Activated CD8-positive, alpha-beta T cell treated with anti-CD3 and anti-CD28 coated beads for 36 hours (primary cell): ENCODE measurements at regions not wholly inside any gene's neighbourhood (a gene's known extent, or its start where the extent isn't known, plus 50 kb on each side); places are given as distances from the start of the nearest gene placed in this dataset.

Experiments used
- ATAC-seq: fragments of 200-7000 bp; cut with Tn5 transposase; one replicate; pipeline ENCODE4 v1.10.0; 2021; ENCODE audit warnings: mild to moderate bottlenecking, moderate library complexity
- CTCF ChIA-PET: fragments of 350-600 bp; sonication (Branson Sonifier 250); formaldehyde crosslinking; loops from one replicate; lab custom pipeline; 2021; ENCODE audit warnings: antibody characterized with exemption; lab: Charles Lee
- POLR2A ChIA-PET: fragments of 350-600 bp; sonication (Branson Sonifier 250); formaldehyde crosslinking; loops from one replicate; lab custom pipeline; 2021; ENCODE audit warnings: antibody characterized with exemption; lab: Charles Lee
- DNase-seq: peaks from one replicate; pipeline ENCODE4 v3.0.0-alpha.2; 2020
- H3K27ac Mint-ChIP-seq: one replicate; pipeline ENCODE4 v1.8.0; 2021; ENCODE audit warnings: mild to moderate bottlenecking, mixed read lengths
- H3K27me3 Mint-ChIP-seq: one replicate; pipeline ENCODE4 v1.8.0; 2021; ENCODE audit warnings: mixed read lengths
- H3K36me3 Mint-ChIP-seq: one replicate; pipeline ENCODE4 v1.8.0; 2021; ENCODE audit warnings: low read depth, mixed read lengths
- H3K4me1 Mint-ChIP-seq: one replicate; pipeline ENCODE4 v1.8.0; 2021; ENCODE audit warnings: low read depth, mixed read lengths
- H3K4me3 Mint-ChIP-seq: one replicate; pipeline ENCODE4 v1.8.0; 2021; ENCODE audit warnings: mild to moderate bottlenecking, moderate library complexity, mixed read lengths
- H3K9me3 Mint-ChIP-seq: one replicate; pipeline ENCODE4 v1.8.0; 2021; ENCODE audit warnings: mixed read lengths
- intact Hi-C: fragments of 100-400 bp; cut with micrococcal nuclease; formaldehyde crosslinking; loops from one replicate; pipeline ENCODE4 v1.10.0; 2022
- TF ChIP-seq, protein P1 (sequence below): fragments of 200-600 bp; IDR thresholded peaks from one replicate; pipeline ENCODE4 v1.8.0; 2022; ENCODE audit warnings: antibody characterized with exemption, mild to moderate bottlenecking

DNA sequence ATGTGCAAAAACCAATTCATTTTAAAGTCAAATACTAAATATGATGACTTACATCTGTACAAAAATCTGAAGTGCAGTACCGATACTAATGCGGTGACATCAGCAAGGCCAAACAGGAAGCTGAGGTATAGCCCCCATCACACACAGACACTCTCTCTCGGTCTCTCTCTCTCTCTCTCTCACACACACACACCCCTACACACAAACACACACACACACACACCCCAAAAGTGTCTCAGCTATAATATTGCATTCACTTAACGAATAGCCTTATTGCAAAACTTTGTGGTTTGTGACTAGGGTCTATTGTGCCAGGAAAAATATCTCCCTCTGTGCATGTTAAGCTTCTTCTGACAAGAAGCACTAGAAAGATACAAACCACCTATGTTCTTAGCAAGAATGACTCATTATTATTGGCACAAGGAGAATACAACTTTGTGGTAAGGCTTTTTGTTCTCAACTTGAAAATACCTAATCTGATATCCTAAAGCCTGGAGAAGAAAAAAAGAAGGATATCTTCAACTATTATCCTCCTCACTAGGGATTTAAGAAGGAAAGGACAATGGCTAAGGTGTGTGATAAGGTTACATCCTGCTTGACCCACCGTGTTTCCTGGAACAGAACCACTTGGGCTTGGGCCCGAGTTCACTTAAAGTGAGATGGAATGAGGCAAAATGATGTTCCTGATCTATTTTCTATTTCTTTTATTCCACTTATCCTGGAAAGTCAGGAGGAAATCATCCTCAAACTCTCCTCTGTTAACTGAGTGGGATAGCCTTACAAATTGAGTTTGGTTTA lies 107.1 kb downstream of the NIBAN1 start:
- peak overlapping the region; percentile 94 for H3K27ac Mint-ChIP-seq
- peak; percentile 90 for ATAC-seq
- DNase-seq = peak; percentile 83
- ChIA-PET POLR2A (interaction anchor here (0.6 to 1.8 kb wide), 9 partner anchors 13 to 728 kb away, joined by 3 to 10 read pairs (median 4); partner anchors contain the start of genes EDEM3, NIBAN1, RNF2 and SWT1), CTCF (interaction anchor here (0.9 to 2.0 kb wide), 4 partner anchors 20 to 99 kb away, joined by 3 to 5 read pairs (median 4); no protein-coding TSS in a partner anchor)
- intact Hi-C loops = loop anchor here (2.0 kb wide), 2 partner anchors 16 to 24 kb away; no protein-coding TSS in a partner anchor
- H3K4me1 Mint-ChIP-seq = peaks cover 43% of the 10 kb centered on the region
- H3K36me3 Mint-ChIP-seq = peaks cover 9% of the 10 kb centered on the region
- peak overlapping the region; percentile 34 for H3K4me3 Mint-ChIP-seq
- peaks cover 2% of the 10 kb centered on the region for H3K27me3 Mint-ChIP-seq
- peaks cover 2% of the 10 kb centered on the region for H3K9me3 Mint-ChIP-seq
- TF ChIP-seq, protein P1, sequence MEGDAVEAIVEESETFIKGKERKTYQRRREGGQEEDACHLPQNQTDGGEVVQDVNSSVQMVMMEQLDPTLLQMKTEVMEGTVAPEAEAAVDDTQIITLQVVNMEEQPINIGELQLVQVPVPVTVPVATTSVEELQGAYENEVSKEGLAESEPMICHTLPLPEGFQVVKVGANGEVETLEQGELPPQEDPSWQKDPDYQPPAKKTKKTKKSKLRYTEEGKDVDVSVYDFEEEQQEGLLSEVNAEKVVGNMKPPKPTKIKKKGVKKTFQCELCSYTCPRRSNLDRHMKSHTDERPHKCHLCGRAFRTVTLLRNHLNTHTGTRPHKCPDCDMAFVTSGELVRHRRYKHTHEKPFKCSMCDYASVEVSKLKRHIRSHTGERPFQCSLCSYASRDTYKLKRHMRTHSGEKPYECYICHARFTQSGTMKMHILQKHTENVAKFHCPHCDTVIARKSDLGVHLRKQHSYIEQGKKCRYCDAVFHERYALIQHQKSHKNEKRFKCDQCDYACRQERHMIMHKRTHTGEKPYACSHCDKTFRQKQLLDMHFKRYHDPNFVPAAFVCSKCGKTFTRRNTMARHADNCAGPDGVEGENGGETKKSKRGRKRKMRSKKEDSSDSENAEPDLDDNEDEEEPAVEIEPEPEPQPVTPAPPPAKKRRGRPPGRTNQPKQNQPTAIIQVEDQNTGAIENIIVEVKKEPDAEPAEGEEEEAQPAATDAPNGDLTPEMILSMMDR = no peak

DNA sequence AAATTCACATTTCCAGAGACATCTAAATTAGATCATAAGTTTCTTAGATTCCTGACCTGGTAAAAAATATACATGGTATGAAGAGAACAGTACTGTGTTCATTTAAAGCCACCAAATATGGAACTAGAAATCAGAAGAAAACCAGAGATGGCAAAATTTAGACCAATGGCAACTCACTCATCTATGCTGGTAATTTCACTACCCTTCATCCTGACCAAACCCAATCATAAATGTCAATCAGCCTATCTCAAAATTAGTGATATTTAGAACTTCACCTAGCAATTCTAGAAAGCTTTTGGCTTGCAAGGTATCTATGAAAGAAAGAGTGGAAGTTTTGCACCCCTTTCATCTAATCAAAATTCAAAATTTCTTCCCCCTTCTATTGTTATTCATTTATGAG lies 107.7 kb downstream of the NIBAN1 start:
- Mint-ChIP-seq H3K36me3 (peaks cover 9% of the 10 kb centered on the region), H3K4me3 (peak overlapping the region; percentile 34), H3K9me3 (peaks cover 2% of the 10 kb centered on the region), H3K27ac (peak overlapping the region; percentile 94), H3K4me1 (peaks cover 43% of the 10 kb centered on the region), H3K27me3 (peaks cover 4% of the 10 kb centered on the region)
- ATAC-seq (peak; percentile 25), DNase-seq (no peak)
- CTCF ChIA-PET = interaction anchor here (1.1 to 2.0 kb wide), 3 partner anchors 21 to 99 kb away, joined by 3 to 5 read pairs (median 4); no protein-coding TSS in a partner anchor
- intact Hi-C loops = loop anchor here (2.0 kb wide), 2 partner anchors 16 to 24 kb away; no protein-coding TSS in a partner anchor
- POLR2A ChIA-PET = interaction anchor here (0.7 to 1.8 kb wide), 8 partner anchors 15 to 445 kb away, joined by 3 to 10 read pairs (median 4); partner anchors contain the start of genes EDEM3, NIBAN1, RNF2 and SWT1
- TF ChIP-seq, protein P1 = no peak

DNA sequence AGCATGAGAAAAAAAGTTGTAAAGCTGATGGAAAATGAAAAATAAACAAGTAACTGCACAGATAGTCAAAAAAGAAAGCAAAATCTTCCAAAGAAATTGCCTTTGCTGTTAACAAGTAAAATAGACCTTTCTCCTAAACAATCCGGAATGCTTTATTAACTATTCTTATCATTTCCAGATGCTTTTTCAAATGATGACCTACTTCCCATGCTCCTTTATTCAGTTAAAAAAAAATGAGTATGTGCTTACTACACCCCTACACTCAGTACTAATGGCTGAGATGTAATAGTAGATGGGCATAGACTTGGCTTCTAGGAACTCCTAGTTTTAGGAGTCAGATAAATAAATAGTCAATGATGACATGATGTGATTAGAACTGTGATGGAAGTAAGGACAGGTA lies 108.5 kb downstream of the NIBAN1 start:
- POLR2A ChIA-PET = interaction anchor here (1.2 to 1.8 kb wide), 2 partner anchors 16 to 26 kb away, joined by 4 to 10 read pairs; no protein-coding TSS in a partner anchor
- Mint-ChIP-seq H3K4me3 (peak overlapping the region; percentile 5), H3K4me1 (peaks cover 42% of the 10 kb centered on the region), H3K9me3 (peaks cover 2% of the 10 kb centered on the region), H3K27me3 (peaks cover 4% of the 10 kb centered on the region), H3K27ac (peak overlapping the region; percentile 94), H3K36me3 (peaks cover 9% of the 10 kb centered on the region)
- intact Hi-C loops = loop anchor here (2.0 kb wide), 2 partner anchors 17 to 25 kb away; no protein-coding TSS in a partner anchor
- TF ChIP-seq, protein P1 = no peak
- DNase-seq (no peak), ATAC-seq (no peak)
- CTCF ChIA-PET = interaction anchor here (1.2 to 1.3 kb wide), 2 partner anchors 59 to 107 kb away, joined by 3 to 5 read pairs; no protein-coding TSS in a partner anchor

DNA sequence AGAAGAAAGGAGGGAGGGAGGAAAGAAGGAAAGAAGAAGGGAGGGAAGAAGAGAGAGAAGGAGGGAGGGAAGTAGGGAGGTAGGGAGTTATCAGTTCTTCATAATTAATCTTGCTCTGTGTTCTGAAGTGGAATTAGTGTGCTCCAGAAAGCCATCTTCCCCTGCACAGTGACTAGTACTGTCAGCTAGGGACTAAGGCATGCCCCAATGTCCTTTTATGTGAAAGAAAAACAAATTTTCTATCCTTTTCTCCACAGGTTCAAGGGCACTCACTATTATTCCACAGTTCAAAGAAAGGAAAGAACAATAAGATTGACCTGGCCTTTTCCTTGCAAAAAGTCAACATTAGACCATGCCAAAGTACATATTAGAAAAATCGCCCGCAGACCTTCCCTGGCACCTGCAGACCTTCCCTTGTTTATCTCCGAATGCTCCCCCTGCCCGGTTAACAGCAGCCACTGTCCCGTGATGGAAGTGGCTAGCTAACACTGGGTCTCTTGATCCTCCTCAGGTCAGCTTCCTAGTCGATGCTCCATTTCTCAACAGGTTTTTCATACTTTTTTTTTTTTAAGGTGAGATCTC lies 107.2 kb upstream of the EDEM3 start:
- H3K27ac Mint-ChIP-seq = no peak overlapping the region

More for the DNA sequence above, 107.2 kb upstream of the EDEM3 start:
- CTCF ChIA-PET = no interaction called here
- peaks cover 4% of the 10 kb centered on the region for H3K27me3 Mint-ChIP-seq
- peaks cover 2% of the 10 kb centered on the region for H3K9me3 Mint-ChIP-seq
- DNase-seq (no peak), ATAC-seq (no peak)
- POLR2A ChIA-PET = interaction anchor here (0.6 kb wide), 1 partner anchor 89 kb away, joined by 4 read pairs; no protein-coding TSS in a partner anchor
- peaks cover 21% of the 10 kb centered on the region for H3K4me1 Mint-ChIP-seq
- TF ChIP-seq, protein P1 = no peak
- intact Hi-C loops = no loop called here
- peaks cover 7% of the 10 kb centered on the region for H3K36me3 Mint-ChIP-seq
- H3K4me3 Mint-ChIP-seq = no peak overlapping the region
